ENCODE measurements at regions not wholly inside any gene's neighbourhood (a gene's known extent, or its start where the extent isn't known, plus 50 kb on each side); places are given as distances from the start of the nearest gene placed in this dataset.

- H3K27me3 ChIP-seq = no peaks in the 10 kb centered on the region
- H3K27ac ChIP-seq = no peak overlapping the region
- no peaks in the 10 kb centered on the region for H3K9me2 ChIP-seq (replicated peaks; ENCODE audit: insufficient read depth)
- TF ChIP-seq EZH2 (IDR thresholded peaks at IDR 0.05; ENCODE audit: borderline replicate concordance) (no peak), EZH2phosphoT487 (IDR thresholded peaks at IDR 0.05; ENCODE audit: low read depth, severe bottlenecking, unreplicated experiment) (no peak)
- DNase-seq (ENCODE audit: low spot score) = no peak
- H4K20me1 ChIP-seq (ENCODE audit: insufficient read depth, poor library complexity, severe bottlenecking) = no peaks in the 10 kb centered on the region
- H2AFZ ChIP-seq = no peak overlapping the region
- no peak overlapping the region for H3K4me3 ChIP-seq
- no peak overlapping the region for H3K4me2 ChIP-seq
- H3K79me2 ChIP-seq = no peaks in the 10 kb centered on the region
- 97% methylated on average over 2 of the region's 2 CpGs for WGBS (ENCODE audit: low lambda C conversion rate, missing lambda C conversion rate)
- no peaks in the 10 kb centered on the region for H3K36me3 ChIP-seq (replicated peaks; ENCODE audit: insufficient read depth, low read depth)
- H3K9me3 ChIP-seq (ENCODE audit: low read depth) = no peaks in the 10 kb centered on the region
- no peaks in the 10 kb centered on the region for H3K4me1 ChIP-seq (ENCODE audit: insufficient read depth)
Observed at GRCh38 chr10:65395631-65396030, 1530.2 kb upstream of the LRRTM3 start.

GRCh38 chr10:65396997-65397396 lies 1528.8 kb upstream of the LRRTM3 start:
- TF ChIP-seq EZH2phosphoT487 (IDR thresholded peaks at IDR 0.05; ENCODE audit: low read depth, severe bottlenecking, unreplicated experiment) (no peak), EZH2 (IDR thresholded peaks at IDR 0.05; ENCODE audit: borderline replicate concordance) (no peak), CTCF (IDR thresholded peaks at IDR 0.05; ENCODE audit: poor library complexity) (no peak)
- H3K9me3 ChIP-seq (ENCODE audit: low read depth) = no peaks in the 10 kb centered on the region
- no peak overlapping the region for H3K27ac ChIP-seq

GRCh38 chr10:65408401-65408800 lies 1517.4 kb upstream of the LRRTM3 start:
- no peaks in the 10 kb centered on the region for H3K27me3 ChIP-seq
- H3K4me1 ChIP-seq (ENCODE audit: insufficient read depth) = no peaks in the 10 kb centered on the region
- H3K36me3 ChIP-seq (replicated peaks; ENCODE audit: insufficient read depth, low read depth) = no peaks in the 10 kb centered on the region
- 98% methylated on average over 2 of the region's 2 CpGs for WGBS (ENCODE audit: low lambda C conversion rate, missing lambda C conversion rate)
- DNase-seq (ENCODE audit: low spot score) = no peak
- H4K20me1 ChIP-seq (ENCODE audit: insufficient read depth, poor library complexity, severe bottlenecking) = no peaks in the 10 kb centered on the region
- no peak overlapping the region for H3K4me3 ChIP-seq
- no peak overlapping the region for H3K4me2 ChIP-seq
- H3K79me2 ChIP-seq = no peaks in the 10 kb centered on the region
- no peak overlapping the region for H3K27ac ChIP-seq
- no peak overlapping the region for H2AFZ ChIP-seq
- no peaks in the 10 kb centered on the region for H3K9me3 ChIP-seq (ENCODE audit: low read depth)
- no peak for TF ChIP-seq EZH2phosphoT487 (IDR thresholded peaks at IDR 0.05; ENCODE audit: low read depth, severe bottlenecking, unreplicated experiment)
- TF ChIP-seq EZH2 (IDR thresholded peaks at IDR 0.05; ENCODE audit: borderline replicate concordance) = no peak
- TF ChIP-seq CTCF (IDR thresholded peaks at IDR 0.05; ENCODE audit: poor library complexity) = no peak
- H3K9me2 ChIP-seq (replicated peaks; ENCODE audit: insufficient read depth) = no peaks in the 10 kb centered on the region

More at GRCh38 chr10:65396997-65397396, 1528.8 kb upstream of the LRRTM3 start:
- no peak overlapping the region for H2AFZ ChIP-seq
- no peaks in the 10 kb centered on the region for H3K27me3 ChIP-seq
- H4K20me1 ChIP-seq (ENCODE audit: insufficient read depth, poor library complexity, severe bottlenecking) = no peaks in the 10 kb centered on the region
- 86% methylated on average over 3 of the region's 3 CpGs for WGBS (ENCODE audit: low lambda C conversion rate, missing lambda C conversion rate)
- DNase-seq (ENCODE audit: low spot score) = no peak
- H3K4me1 ChIP-seq (ENCODE audit: insufficient read depth) = no peaks in the 10 kb centered on the region
- H3K36me3 ChIP-seq (replicated peaks; ENCODE audit: insufficient read depth, low read depth) = no peaks in the 10 kb centered on the region
- no peaks in the 10 kb centered on the region for H3K9me2 ChIP-seq (replicated peaks; ENCODE audit: insufficient read depth)
- H3K79me2 ChIP-seq = no peaks in the 10 kb centered on the region
- no peak overlapping the region for H3K4me3 ChIP-seq
- H3K4me2 ChIP-seq = no peak overlapping the region

- Histone ChIP-seq H3K4me3 (no peak overlapping the region), H3K27me3 (no peaks in the 10 kb centered on the region), H3K4me2 (no peak overlapping the region), H3K4me1 (ENCODE audit: insufficient read depth) (no peaks in the 10 kb centered on the region), H4K20me1 (ENCODE audit: insufficient read depth, poor library complexity, severe bottlenecking) (no peaks in the 10 kb centered on the region), H3K9me2 (replicated peaks; ENCODE audit: insufficient read depth) (no peaks in the 10 kb centered on the region), H3K79me2 (no peaks in the 10 kb centered on the region), H2AFZ (no peak overlapping the region), H3K36me3 (replicated peaks; ENCODE audit: insufficient read depth, low read depth) (no peaks in the 10 kb centered on the region), H3K9me3 (ENCODE audit: low read depth) (no peaks in the 10 kb centered on the region), H3K27ac (no peak overlapping the region)
- no peak for TF ChIP-seq EZH2phosphoT487 (IDR thresholded peaks at IDR 0.05; ENCODE audit: low read depth, severe bottlenecking, unreplicated experiment)
- no peak for DNase-seq (ENCODE audit: low spot score)
- 100% methylated on average over 2 of the region's 2 CpGs for WGBS (ENCODE audit: low lambda C conversion rate, missing lambda C conversion rate)
Observed at GRCh38 chr10:65413001-65413400, 1512.8 kb upstream of the LRRTM3 start.

Data from hepatocyte (in vitro differentiated cells).